Calu3 (cell line): ENCODE measurements at regions not wholly inside any gene's neighbourhood (a gene's known extent, or its start where the extent isn't known, plus 50 kb on each side); places are given as distances from the start of the nearest gene placed in this dataset.

Experiments
- BruUV-seq: library from RNA; stranded (reverse); fragments of 400-500 nt; replicated peaks from 2 replicates; lab custom pipeline; 2021; lab: Mats Ljungman, UMichigan
- CTCF ChIA-PET: fragments of 300-600 bp; sonication (Branson Sonifier 250); formaldehyde crosslinking; loops from one replicate; lab custom pipeline; 2022; ENCODE audit warnings: antibody characterized with exemption; lab: Charles Lee
- DNase-seq: peaks from one replicate; pipeline ENCODE4 v3.0.0; 2022
- H3K27ac Mint-ChIP-seq: one replicate; pipeline ENCODE4 v1.8.0; 2022; ENCODE audit warnings: mixed read lengths; ENCODE audit not compliant: unreplicated experiment
- H3K27me3 Mint-ChIP-seq: one replicate; pipeline ENCODE4 v1.8.0; 2022; ENCODE audit warnings: mixed read lengths; ENCODE audit not compliant: unreplicated experiment
- H3K36me3 Mint-ChIP-seq: one replicate; pipeline ENCODE4 v1.8.0; 2022; ENCODE audit warnings: mild to moderate bottlenecking, moderate library complexity, mixed read lengths; ENCODE audit not compliant: insufficient read depth, unreplicated experiment
- H3K4me1 Mint-ChIP-seq: one replicate; pipeline ENCODE4 v1.8.0; 2022; ENCODE audit warnings: mild to moderate bottlenecking, low read depth, mixed read lengths; ENCODE audit not compliant: unreplicated experiment
- H3K4me3 Mint-ChIP-seq: one replicate; pipeline ENCODE4 v1.8.0; 2022; ENCODE audit warnings: mild to moderate bottlenecking, low read depth, moderate library complexity, mixed read lengths; ENCODE audit not compliant: unreplicated experiment
- H3K9me3 Mint-ChIP-seq: one replicate; pipeline ENCODE4 v1.8.0; 2022; ENCODE audit warnings: low read depth, mixed read lengths; ENCODE audit not compliant: unreplicated experiment
- intact Hi-C: fragments of 100-400 bp; cut with micrococcal nuclease; formaldehyde crosslinking; loops from one replicate; pipeline ENCODE4 v1.10.0; 2022; ENCODE audit not compliant: unreplicated experiment
- TF ChIP-seq, protein P1 (sequence below): fragments of 200-600 bp; IDR thresholded peaks from one replicate; pipeline ENCODE4 v1.8.0; 2022; ENCODE audit warnings: antibody characterized with exemption; ENCODE audit not compliant: unreplicated experiment

DNA sequence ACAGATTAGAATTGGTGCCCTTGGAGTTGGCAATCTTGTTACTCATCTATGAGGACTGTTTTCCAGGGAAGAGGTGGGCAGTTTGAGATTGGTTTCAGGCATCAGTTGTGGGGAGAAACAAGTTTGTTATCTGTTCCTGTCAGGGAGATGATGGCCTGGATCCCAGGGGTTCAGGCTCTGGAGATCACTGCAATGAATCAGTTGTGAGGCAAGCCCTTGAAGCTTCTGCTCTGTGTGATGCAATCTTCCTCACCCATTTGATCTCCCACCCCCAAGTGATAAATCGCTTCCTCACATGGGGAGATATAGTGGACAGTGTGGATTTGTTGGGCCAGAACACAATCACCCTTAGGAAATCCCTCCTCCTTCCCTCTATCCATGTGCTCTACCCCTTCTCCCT is 276.6 kb upstream of the LRTM1 start:
- Mint-ChIP-seq H3K4me1 (no peaks in the 10 kb centered on the region), H3K27me3 (no peaks in the 10 kb centered on the region), H3K9me3 (no peaks in the 10 kb centered on the region), H3K36me3 (no peaks in the 10 kb centered on the region), H3K4me3 (no peak overlapping the region), H3K27ac (no peak overlapping the region)
- no peak for DNase-seq
- intact Hi-C loops, result no loop called here
- TF ChIP-seq, protein P1, sequence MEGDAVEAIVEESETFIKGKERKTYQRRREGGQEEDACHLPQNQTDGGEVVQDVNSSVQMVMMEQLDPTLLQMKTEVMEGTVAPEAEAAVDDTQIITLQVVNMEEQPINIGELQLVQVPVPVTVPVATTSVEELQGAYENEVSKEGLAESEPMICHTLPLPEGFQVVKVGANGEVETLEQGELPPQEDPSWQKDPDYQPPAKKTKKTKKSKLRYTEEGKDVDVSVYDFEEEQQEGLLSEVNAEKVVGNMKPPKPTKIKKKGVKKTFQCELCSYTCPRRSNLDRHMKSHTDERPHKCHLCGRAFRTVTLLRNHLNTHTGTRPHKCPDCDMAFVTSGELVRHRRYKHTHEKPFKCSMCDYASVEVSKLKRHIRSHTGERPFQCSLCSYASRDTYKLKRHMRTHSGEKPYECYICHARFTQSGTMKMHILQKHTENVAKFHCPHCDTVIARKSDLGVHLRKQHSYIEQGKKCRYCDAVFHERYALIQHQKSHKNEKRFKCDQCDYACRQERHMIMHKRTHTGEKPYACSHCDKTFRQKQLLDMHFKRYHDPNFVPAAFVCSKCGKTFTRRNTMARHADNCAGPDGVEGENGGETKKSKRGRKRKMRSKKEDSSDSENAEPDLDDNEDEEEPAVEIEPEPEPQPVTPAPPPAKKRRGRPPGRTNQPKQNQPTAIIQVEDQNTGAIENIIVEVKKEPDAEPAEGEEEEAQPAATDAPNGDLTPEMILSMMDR, result no peak
- CTCF ChIA-PET, result interaction anchor here (0.6 kb wide), 1 partner anchor 423 kb away, joined by 3 read pairs; no protein-coding TSS in a partner anchor
- BruUV-seq, result no TSS peak

- intact Hi-C loops, result no loop called here
- Mint-ChIP-seq H3K4me3 (no peak overlapping the region), H3K27me3 (no peaks in the 10 kb centered on the region), H3K27ac (no peak overlapping the region), H3K4me1 (no peaks in the 10 kb centered on the region), H3K36me3 (no peaks in the 10 kb centered on the region), H3K9me3 (peaks cover 8% of the 10 kb centered on the region)
- TF ChIP-seq, protein P1, result no peak
- CTCF ChIA-PET, result no interaction called here
- no TSS peak for BruUV-seq
- no peak for DNase-seq
These were observed 275.7 kb upstream of the LRTM1 start for GRCh38 chr3:55203546-55203945.

GRCh38 chr3:55203006-55203405 is 275.1 kb upstream of the LRTM1 start:
- CTCF ChIA-PET, result no interaction called here
- H3K4me3 Mint-ChIP-seq, result no peak overlapping the region
- H3K4me1 Mint-ChIP-seq, result no peaks in the 10 kb centered on the region
- H3K27ac Mint-ChIP-seq, result no peak overlapping the region
- BruUV-seq, result no TSS peak
- no peaks in the 10 kb centered on the region for H3K36me3 Mint-ChIP-seq
- intact Hi-C loops, result no loop called here
- TF ChIP-seq, protein P1, result no peak
- no peak for DNase-seq
- H3K9me3 Mint-ChIP-seq, result peaks cover 10% of the 10 kb centered on the region
- H3K27me3 Mint-ChIP-seq, result no peaks in the 10 kb centered on the region

- TF ChIP-seq, protein P1, result no peak
- no peaks in the 10 kb centered on the region for H3K4me1 Mint-ChIP-seq
- no peak overlapping the region for H3K27ac Mint-ChIP-seq
- CTCF ChIA-PET, result no interaction called here
- no peak overlapping the region for H3K4me3 Mint-ChIP-seq
- peaks cover 10% of the 10 kb centered on the region for H3K9me3 Mint-ChIP-seq
- no peaks in the 10 kb centered on the region for H3K36me3 Mint-ChIP-seq
- DNase-seq, result no peak
- H3K27me3 Mint-ChIP-seq, result no peaks in the 10 kb centered on the region
- intact Hi-C loops, result no loop called here
- BruUV-seq, result no TSS peak
These were observed 274.5 kb upstream of the LRTM1 start for GRCh38 chr3:55202326-55202725.
